WI38 (cell line): ENCODE measurements at regions not wholly inside any gene's neighbourhood (a gene's known extent, or its start where the extent isn't known, plus 50 kb on each side); places are given as distances from the start of the nearest gene placed in this dataset.

ENCODE experiments used
- H3K4me3 ChIP-seq: 2 replicates; pipeline ENCODE4 v1.5.1; 2011; ENCODE audit warnings: low read depth, mild to moderate bottlenecking, control low read depth, low read length
- TF ChIP-seq, protein P1 (sequence below): IDR thresholded peaks from 2 replicates; pipeline ENCODE4 v1.5.1; 2012; ENCODE audit warnings: low read depth, mild to moderate bottlenecking, control low read depth, low read length

DNA sequence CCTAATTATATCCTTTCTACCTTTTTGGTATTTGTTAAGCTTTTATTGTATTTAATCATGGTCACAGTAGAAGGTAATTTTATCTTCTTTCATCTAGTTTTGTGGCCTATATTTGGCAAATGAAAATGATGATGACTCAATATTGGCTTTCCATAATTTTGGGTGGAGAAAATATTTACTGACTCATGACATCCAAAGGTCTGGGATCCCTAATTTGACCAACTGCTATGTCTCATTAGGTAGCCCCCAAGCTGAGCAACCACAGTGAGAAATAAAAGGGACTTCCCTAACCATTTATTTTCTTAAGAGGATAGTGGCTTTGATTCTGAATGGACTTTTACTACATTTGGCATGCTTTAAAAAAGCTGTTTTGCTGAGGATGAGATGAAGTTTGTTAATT lies 289.5 kb downstream of the RMST start:
- no peak overlapping the region for H3K4me3 ChIP-seq
- TF ChIP-seq, protein P1, sequence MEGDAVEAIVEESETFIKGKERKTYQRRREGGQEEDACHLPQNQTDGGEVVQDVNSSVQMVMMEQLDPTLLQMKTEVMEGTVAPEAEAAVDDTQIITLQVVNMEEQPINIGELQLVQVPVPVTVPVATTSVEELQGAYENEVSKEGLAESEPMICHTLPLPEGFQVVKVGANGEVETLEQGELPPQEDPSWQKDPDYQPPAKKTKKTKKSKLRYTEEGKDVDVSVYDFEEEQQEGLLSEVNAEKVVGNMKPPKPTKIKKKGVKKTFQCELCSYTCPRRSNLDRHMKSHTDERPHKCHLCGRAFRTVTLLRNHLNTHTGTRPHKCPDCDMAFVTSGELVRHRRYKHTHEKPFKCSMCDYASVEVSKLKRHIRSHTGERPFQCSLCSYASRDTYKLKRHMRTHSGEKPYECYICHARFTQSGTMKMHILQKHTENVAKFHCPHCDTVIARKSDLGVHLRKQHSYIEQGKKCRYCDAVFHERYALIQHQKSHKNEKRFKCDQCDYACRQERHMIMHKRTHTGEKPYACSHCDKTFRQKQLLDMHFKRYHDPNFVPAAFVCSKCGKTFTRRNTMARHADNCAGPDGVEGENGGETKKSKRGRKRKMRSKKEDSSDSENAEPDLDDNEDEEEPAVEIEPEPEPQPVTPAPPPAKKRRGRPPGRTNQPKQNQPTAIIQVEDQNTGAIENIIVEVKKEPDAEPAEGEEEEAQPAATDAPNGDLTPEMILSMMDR, result no peak

DNA sequence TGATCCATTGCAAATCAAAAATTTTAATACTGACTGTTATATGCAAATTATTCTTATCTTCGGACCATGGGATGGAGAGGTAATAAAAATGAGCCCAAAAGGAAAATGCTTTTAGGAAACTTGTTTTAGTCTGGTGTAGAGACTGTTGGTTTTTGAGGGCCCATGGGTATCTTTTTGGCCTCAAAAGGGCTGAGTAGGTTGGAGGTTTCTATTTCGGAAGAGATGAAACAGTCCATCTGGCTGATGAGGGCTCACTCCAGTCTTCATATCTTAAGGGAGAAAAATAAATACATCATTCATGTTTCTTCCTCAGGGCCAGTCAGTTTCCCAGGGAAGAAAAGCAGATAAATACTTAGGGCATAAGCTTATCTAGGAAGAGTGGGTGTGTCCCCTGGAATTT lies 290.7 kb downstream of the RMST start:
- TF ChIP-seq, protein P1, result no peak
- H3K4me3 ChIP-seq, result no peak overlapping the region

DNA sequence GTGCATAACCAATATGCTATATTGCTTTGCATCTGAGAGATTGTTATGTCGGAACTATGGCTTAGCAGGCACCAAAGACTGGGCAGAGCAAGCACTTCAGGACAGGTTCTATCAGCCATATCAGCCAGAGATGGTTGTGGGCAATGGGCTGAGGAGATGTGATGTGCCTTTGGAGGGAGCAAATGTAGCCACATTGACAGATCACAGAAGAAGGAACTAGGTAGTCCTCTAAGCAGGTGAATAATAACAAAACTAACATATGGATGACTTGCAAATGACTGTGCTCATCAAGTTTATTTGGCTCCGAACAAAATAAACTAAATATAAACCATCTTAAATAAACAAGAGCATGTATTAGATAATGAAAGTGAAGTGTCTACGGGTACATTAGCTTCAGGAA lies 291.7 kb downstream of the RMST start:
- TF ChIP-seq, protein P1, result no peak
- H3K4me3 ChIP-seq, result no peak overlapping the region

DNA sequence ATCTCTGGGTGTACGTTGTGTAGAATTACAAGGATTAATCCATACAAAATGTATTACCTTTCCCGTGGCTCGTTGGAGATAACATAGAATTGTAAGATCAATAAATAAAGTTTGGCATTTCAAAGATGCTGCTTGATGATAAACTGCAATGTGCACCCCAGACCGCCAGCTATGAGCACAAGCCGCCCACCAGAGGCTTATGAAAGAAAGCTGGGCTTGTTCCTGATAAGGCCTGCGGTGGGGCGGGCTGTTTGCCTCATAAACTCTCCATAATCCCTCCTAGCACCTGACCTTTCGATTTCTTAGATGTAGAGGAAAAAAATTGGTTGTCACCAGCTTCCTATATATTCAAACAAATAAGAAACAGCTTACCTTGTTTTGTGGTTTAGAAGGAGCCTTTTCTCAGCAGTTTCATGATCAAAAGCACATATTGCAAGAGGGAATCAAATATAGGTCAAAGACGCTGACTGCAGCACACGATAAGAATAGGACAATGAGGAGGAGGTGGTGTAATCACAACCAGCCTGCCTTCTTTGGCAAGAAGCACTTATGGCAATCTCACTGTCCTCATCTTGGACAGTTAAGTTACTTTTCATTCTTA lies 293.6 kb downstream of the RMST start:
- TF ChIP-seq, protein P1, result no peak

DNA sequence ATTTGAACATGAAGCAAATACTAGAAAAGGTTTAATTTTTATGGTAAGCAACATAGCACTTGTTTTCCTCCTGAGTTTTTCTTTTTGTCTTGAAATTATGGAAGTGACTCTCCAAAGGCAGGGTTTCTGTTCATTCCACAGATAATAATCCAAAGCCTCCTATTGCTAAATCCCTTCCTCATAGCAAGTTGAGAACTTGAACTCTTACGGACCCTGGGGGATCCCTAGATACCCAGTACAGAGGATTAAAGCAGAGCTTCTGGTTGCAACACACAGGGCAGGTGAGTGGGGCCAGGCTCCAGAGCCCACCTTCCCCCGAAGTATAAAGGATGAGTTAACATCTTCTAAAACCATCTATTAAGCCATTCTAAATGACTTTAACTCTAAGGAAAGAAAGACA lies 294.1 kb downstream of the RMST start:
- no peak overlapping the region for H3K4me3 ChIP-seq
- TF ChIP-seq, protein P1, result no peak

More for the DNA sequence above, 293.6 kb downstream of the RMST start:
- no peak overlapping the region for H3K4me3 ChIP-seq

DNA sequence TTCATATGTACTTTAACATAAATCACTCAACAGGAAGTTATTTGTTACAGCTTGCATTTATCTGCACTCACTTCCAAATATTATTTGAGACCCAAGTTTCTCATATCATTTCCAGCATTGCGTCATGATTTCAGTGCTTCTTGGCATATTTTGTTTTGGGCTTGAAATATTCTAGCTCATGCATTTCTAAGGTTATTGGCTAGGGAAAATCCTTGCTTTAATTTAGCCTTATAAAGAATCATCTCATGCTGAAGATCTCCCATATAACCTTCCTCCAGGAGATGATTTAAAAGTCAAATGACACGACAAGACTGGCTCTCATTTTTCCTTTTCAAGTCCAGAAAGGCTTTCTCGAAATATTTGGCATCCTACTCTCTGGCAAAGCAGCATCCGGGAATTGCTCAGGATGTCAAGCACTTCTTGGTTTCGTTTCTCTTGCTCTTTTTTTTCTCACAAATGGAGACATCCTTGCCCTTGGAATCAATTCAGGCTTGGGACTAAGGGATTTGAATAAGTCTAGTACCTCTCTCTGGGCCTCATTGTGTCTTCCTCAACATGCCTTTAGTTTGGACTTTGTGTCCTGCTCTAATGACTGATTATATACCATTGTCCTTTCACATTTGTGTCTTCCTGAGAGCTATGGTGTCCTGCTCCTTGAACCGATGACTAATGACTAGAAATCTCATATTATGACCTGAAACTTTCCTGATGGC lies 295.0 kb downstream of the RMST start:
- TF ChIP-seq, protein P1, result no peak
- no peak overlapping the region for H3K4me3 ChIP-seq

DNA sequence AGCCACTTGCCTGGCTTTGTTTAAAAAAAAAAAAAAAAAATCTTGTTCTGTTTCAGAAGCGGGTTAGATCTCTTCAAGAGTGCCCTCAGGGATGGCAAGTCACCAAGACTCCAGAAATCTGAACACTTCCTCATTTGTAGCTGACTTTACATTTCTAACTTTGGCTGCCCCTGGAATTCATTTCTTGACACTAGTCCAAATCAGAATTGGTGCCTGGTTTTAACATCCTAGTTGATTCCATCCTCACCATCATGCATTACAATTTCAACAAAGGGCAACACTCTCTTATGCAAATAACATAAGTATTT lies 295.5 kb downstream of the RMST start:
- H3K4me3 ChIP-seq, result no peak overlapping the region
- TF ChIP-seq, protein P1, result no peak
